Endodermal cell (in vitro differentiated cells): ENCODE measurements at regions not wholly inside any gene's neighbourhood (a gene's known extent, or its start where the extent isn't known, plus 50 kb on each side); places are given as distances from the start of the nearest gene placed in this dataset.

Experiments used
- DNase-seq: peaks from one replicate; pipeline ENCODE4 v3.0.0-alpha.2; 2017
- H3K27ac ChIP-seq: 2 replicates; pipeline ENCODE4 v1.5.1; 2013; ENCODE audit warnings: mild to moderate bottlenecking, low read depth, low read length, moderate library complexity
- H3K27me3 ChIP-seq: 2 replicates; pipeline ENCODE4 v1.6.1; 2013; ENCODE audit warnings: mild to moderate bottlenecking, low read length, moderate library complexity; ENCODE audit not compliant: insufficient read depth, control insufficient read depth, poor library complexity, severe bottlenecking
- H3K36me3 ChIP-seq: 2 replicates; pipeline ENCODE4 v1.7.0; 2013; ENCODE audit warnings: mild to moderate bottlenecking, low read length, moderate library complexity; ENCODE audit not compliant: control insufficient read depth, insufficient read depth
- H3K4me1 ChIP-seq: one replicate; pipeline ENCODE4 v1.7.0; 2013; ENCODE audit warnings: low read length; ENCODE audit not compliant: control insufficient read depth, insufficient read depth
- H3K4me3 ChIP-seq: 2 replicates; pipeline ENCODE4 v1.5.1; 2013; ENCODE audit warnings: mild to moderate bottlenecking, low read length, moderate library complexity
- H3K9ac ChIP-seq: 2 replicates; pipeline ENCODE4 v1.6.1; 2013; ENCODE audit warnings: mild to moderate bottlenecking, low read length, moderate library complexity; ENCODE audit not compliant: poor library complexity, severe bottlenecking; ENCODE audit errors: extremely low read depth
- H3K9me3 ChIP-seq: 2 replicates; pipeline ENCODE4 v1.6.1; 2013; ENCODE audit warnings: mild to moderate bottlenecking, low read length, moderate library complexity; ENCODE audit not compliant: control insufficient read depth
- H3K27ac Mint-ChIP-seq: 2 replicates; pipeline ENCODE4 v1.8.0; 2020; ENCODE audit warnings: mixed read lengths
- H3K27me3 Mint-ChIP-seq: 2 replicates; pipeline ENCODE4 v1.8.0; 2021; ENCODE audit warnings: mild to moderate bottlenecking, mixed read lengths; ENCODE audit not compliant: insufficient read depth
- H3K36me3 Mint-ChIP-seq: 2 replicates; pipeline ENCODE4 v1.8.0; 2020; ENCODE audit warnings: low read depth, mixed read lengths
- H3K4me1 Mint-ChIP-seq: 2 replicates; pipeline ENCODE4 v1.8.0; 2020; ENCODE audit warnings: mixed read lengths
- H3K4me3 Mint-ChIP-seq: 2 replicates; pipeline ENCODE4 v1.8.0; 2020; ENCODE audit warnings: mild to moderate bottlenecking, moderate library complexity, mixed read lengths
- H3K9me3 Mint-ChIP-seq: 2 replicates; pipeline ENCODE4 v1.8.0; 2020; ENCODE audit warnings: mild to moderate bottlenecking, mixed read lengths
- CTCF ChIP-seq: fragments of 200-600 bp; sonication (generic); conservative IDR thresholded peaks from 2 replicates; pipeline ENCODE4 v1.5.0; 2021; ENCODE audit warnings: antibody characterized with exemption, mild to moderate bottlenecking
- WGBS, 2 experiments: methylation state at CpG; one replicate each; pipeline versions ENCODE4 v1.1.5 to v1.1.7; 2013; ENCODE audit warnings: missing lambda C conversion rate in 2 of 2, mixed read lengths in 1 of 2; ENCODE audit not compliant: insufficient coverage in 1 of 2, insufficient read length in 1 of 2; 5-methylcytosine and 5-hydroxymethylcytosine counted together

DNA sequence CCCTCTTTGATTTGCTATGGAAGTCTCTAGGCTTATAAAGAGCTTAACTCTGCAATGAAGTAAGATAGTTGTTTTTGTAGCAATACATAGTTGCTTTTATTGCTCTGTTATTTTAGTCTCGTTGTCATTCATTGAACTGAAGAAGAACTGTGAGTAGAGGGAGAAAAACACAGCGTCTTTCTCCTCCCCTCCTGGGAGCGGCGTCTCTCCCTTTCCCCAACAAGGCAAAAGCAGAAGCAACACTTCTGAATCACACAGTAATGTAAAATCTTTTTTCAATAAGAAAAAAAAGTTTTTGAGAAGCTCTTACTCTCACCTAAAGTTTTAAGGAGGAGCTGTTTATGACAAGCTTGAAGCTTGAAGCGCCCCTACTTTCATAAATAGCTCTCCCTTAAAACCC is 119.3 kb upstream of the SLC7A14 start:
- H3K27me3 Mint-ChIP-seq, result no peaks in the 10 kb centered on the region
- no peaks in the 10 kb centered on the region for H3K4me1 ChIP-seq
- no peaks in the 10 kb centered on the region for H3K36me3 ChIP-seq
- no peaks in the 10 kb centered on the region for H3K27me3 ChIP-seq
- no peak overlapping the region for H3K4me3 Mint-ChIP-seq
- H3K36me3 Mint-ChIP-seq, result no peaks in the 10 kb centered on the region
- H3K27ac ChIP-seq, result no peak overlapping the region
- no peak overlapping the region for H3K27ac Mint-ChIP-seq
- H3K4me3 ChIP-seq, result no peak overlapping the region
- WGBS, 2 experiments, result 85 to 89% methylated on average over 2 to 4 of the region's 5 CpGs
- H3K4me1 Mint-ChIP-seq, result peaks cover 2% of the 10 kb centered on the region
- peaks cover 27% of the 10 kb centered on the region for H3K9me3 ChIP-seq
- peaks cover 13% of the 10 kb centered on the region for H3K9me3 Mint-ChIP-seq
- no peak for TF ChIP-seq CTCF
- H3K9ac ChIP-seq, result no peak overlapping the region
- DNase-seq, result no peak

GRCh38 chr3:170703121-170703588 is 117.3 kb upstream of the SLC7A14 start:
- no peak overlapping the region for H3K9ac ChIP-seq
- H3K36me3 ChIP-seq, result no peaks in the 10 kb centered on the region
- H3K9me3 ChIP-seq, result peaks cover 14% of the 10 kb centered on the region
- H3K4me3 Mint-ChIP-seq, result no peak overlapping the region
- no peaks in the 10 kb centered on the region for H3K9me3 Mint-ChIP-seq
- DNase-seq, result no peak
- TF ChIP-seq CTCF, result no peak
- no peak overlapping the region for H3K27ac Mint-ChIP-seq
- H3K4me1 ChIP-seq, result peaks cover 9% of the 10 kb centered on the region
- H3K4me1 Mint-ChIP-seq, result peaks cover 15% of the 10 kb centered on the region
- no peaks in the 10 kb centered on the region for H3K27me3 ChIP-seq
- H3K36me3 Mint-ChIP-seq, result no peaks in the 10 kb centered on the region
- no peak overlapping the region for H3K4me3 ChIP-seq
- WGBS, 2 experiments, result 93 to 100% methylated on average over 1 of the region's 1 CpG
- no peak overlapping the region for H3K27ac ChIP-seq
- H3K27me3 Mint-ChIP-seq, result no peaks in the 10 kb centered on the region

GRCh38 chr3:170701696-170702678 is 116.1 kb upstream of the SLC7A14 start:
- no peak overlapping the region for H3K4me3 ChIP-seq
- peaks cover 18% of the 10 kb centered on the region for H3K4me1 ChIP-seq
- H3K27ac ChIP-seq, result no peak overlapping the region
- no peak for DNase-seq
- H3K9me3 ChIP-seq, result peaks cover 14% of the 10 kb centered on the region
- TF ChIP-seq CTCF, result no peak
- 67 to 93% methylated on average over 1 to 2 of the region's 4 CpGs for WGBS, 2 experiments
- H3K36me3 Mint-ChIP-seq, result no peaks in the 10 kb centered on the region
- H3K4me1 Mint-ChIP-seq, result peaks cover 26% of the 10 kb centered on the region
- no peaks in the 10 kb centered on the region for H3K9me3 Mint-ChIP-seq
- H3K27me3 ChIP-seq, result no peaks in the 10 kb centered on the region
- no peak overlapping the region for H3K9ac ChIP-seq
- H3K27ac Mint-ChIP-seq, result no peak overlapping the region
- no peaks in the 10 kb centered on the region for H3K27me3 Mint-ChIP-seq
- no peak overlapping the region for H3K4me3 Mint-ChIP-seq
- H3K36me3 ChIP-seq, result no peaks in the 10 kb centered on the region
